Epithelial cell of proximal tubule (primary cell): ENCODE measurements at regions not wholly inside any gene's neighbourhood (a gene's known extent, or its start where the extent isn't known, plus 50 kb on each side); places are given as distances from the start of the nearest gene placed in this dataset.
A peak's percentile ranks its signal among the peaks of the same experiment; 100 is the strongest.
"Not testable (repeated sequence)": the region's sequence is repeated elsewhere in the genome, so short reads cannot be mapped to it uniquely, and the experiment has no call there.

ENCODE experiments used
- DNase-seq: peaks from one replicate; pipeline ENCODE4 v3.0.0-alpha.2; 2011; ENCODE audit warnings: low read depth
- H3K4me3 ChIP-seq: 2 replicates; pipeline ENCODE4 v1.5.1; 2011; ENCODE audit warnings: low read depth, mild to moderate bottlenecking, low read length
- TF ChIP-seq, protein P1 (sequence below): conservative IDR thresholded peaks from 2 replicates; pipeline ENCODE4 v1.5.1; 2012; ENCODE audit warnings: low read depth, mild to moderate bottlenecking, low read length

DNA sequence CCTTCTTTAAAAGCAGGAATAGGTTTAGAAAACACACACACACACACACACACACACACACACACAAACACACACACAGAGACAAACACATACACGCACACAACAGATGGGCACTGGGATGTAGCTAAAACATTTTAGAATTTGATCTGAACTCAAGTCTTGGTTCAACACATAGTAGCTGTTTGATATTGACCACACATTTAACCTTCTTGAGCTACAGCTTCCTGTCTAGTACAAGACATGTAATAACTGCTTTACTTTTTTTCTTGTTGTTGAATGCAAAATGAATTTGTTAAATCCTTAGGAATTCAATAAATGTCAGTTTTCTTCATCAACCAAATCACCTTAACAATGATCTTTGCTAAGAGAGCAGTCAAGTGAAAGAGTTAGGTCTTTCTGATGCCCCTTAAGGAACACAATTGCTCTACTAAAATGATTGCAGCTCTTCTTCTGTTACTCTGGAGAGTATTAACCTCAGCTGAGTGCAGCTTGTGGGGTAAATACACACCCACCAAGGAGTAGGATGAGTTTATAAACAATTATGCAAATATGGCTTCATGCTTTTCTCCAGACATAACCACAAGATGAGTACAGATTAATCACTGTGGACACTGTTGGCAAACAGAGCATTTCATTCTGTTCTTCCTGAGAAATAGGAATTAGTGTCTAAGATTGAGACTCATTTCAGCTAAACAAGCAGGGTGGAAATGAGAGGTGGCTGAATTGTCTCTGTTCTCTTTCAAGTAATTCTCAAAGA, 302.9 kb upstream of the PAPPA start:
- DNase-seq: peak; percentile 22
- H3K4me3 ChIP-seq: no peak overlapping the region
- TF ChIP-seq, protein P1, sequence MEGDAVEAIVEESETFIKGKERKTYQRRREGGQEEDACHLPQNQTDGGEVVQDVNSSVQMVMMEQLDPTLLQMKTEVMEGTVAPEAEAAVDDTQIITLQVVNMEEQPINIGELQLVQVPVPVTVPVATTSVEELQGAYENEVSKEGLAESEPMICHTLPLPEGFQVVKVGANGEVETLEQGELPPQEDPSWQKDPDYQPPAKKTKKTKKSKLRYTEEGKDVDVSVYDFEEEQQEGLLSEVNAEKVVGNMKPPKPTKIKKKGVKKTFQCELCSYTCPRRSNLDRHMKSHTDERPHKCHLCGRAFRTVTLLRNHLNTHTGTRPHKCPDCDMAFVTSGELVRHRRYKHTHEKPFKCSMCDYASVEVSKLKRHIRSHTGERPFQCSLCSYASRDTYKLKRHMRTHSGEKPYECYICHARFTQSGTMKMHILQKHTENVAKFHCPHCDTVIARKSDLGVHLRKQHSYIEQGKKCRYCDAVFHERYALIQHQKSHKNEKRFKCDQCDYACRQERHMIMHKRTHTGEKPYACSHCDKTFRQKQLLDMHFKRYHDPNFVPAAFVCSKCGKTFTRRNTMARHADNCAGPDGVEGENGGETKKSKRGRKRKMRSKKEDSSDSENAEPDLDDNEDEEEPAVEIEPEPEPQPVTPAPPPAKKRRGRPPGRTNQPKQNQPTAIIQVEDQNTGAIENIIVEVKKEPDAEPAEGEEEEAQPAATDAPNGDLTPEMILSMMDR: no peak

DNA sequence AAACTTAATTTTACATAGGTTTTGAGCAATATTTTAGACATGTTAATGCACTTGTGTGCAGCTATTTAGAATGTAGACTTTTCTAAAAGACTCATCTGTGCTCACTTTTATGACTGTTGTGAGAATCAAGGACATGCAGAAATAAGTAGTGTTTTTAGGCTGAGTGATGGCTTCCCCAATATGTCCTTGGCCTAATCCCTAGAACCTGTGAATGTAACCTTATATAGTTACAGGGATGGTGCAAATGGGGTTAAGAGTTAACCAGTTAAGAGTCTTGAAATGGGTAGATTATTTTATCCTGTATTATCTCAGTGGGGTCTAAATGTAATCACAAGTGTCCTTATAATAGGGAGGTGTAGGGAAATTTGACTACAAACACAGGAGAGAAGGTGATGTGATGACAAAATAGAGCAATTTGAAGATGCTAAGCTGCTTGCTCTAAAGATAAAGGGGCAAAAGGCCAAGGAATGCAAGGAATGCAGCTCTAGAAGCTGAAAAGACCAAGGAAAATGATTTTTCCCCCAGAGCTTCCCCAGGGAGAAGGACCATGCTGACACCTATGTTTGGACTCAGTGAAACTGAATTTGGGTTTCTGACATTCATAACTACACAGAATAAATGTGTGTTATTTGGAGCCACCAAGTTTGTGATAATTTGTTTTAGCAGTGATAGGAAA, 298.0 kb upstream of the PAPPA start:
- DNase-seq: no peak
- H3K4me3 ChIP-seq: no peak overlapping the region
- TF ChIP-seq, protein P1: no peak

DNA sequence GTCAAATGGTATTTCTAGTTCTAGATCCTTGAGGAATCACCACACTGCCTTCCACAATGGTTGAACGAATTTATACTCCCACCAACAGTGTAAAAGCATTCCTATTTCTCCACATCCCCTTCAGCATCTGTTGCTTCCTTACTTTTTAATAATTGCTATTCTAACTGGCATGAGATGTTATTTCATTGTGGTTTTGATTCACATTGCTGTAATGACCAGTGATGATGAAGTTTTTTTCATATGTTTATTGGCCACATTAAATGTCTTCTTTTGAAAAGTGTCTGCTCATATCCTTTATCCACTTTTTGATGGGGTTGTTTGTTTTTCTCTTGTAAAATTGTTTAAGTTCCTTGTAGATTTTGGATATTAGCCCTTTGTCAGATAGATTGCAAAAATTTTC, 295.2 kb upstream of the PAPPA start:
- not testable (repeated sequence) for DNase-seq, H3K4me3 ChIP-seq

DNA sequence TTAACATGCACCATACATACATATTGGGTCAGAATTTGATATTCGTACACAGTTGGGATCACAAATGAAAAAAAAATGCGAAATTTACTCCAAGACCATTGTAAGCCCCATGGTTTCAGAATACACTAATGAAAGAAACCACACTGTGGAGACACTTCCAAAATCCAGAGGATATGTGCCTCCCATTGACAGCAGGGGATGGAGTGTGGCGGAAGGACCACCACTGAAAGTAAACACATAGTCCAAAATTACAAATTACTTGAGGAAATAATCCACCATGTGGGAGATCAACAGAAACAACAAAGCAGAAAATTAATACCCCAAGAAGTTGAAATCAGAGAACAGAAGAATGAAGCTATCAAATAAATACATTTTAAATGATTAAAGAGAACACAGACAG, 291.6 kb upstream of the PAPPA start:
- no peak for DNase-seq
- H3K4me3 ChIP-seq: no peak overlapping the region
- TF ChIP-seq, protein P1: no peak

DNA sequence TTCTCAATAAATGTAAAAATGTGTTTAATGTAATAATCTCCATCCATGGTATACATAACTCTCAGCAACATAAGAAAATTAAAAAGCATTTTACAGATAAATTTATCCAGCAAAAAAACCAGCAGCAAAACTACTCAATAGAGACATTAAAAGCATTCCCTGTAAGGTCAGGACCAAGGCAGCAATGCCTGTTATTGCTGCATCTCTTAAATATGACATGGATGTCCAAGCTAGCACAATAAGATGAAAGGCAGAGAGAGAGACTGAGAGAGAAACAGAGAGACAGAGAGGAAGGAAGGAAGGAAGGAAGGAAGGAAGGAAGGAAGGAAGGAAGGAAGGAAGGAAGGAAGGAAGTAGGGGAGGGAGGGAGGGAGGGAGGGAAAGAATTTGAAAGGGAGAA, 289.0 kb upstream of the PAPPA start:
- DNase-seq: no peak
- TF ChIP-seq, protein P1: no peak
- no peak overlapping the region for H3K4me3 ChIP-seq

DNA sequence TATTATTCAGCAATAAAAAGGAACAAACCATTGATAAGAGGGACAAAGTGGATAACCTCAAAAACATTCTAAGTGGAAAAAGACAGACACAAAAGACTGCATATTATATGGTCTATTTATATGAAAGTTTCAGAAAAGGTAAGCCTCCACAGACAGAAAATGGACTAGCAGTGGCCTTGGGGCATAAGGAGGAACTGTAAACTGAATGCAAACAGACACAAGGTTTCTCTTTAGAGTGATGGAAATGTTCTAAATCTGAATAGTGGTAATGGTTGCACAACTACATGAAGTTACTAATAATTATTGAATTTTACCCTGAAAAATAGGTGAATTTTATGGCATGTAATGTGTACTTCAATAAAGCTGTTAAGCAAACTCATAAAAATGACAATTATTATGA, 286.3 kb upstream of the PAPPA start:
- TF ChIP-seq, protein P1: no peak
- DNase-seq: no peak

DNA sequence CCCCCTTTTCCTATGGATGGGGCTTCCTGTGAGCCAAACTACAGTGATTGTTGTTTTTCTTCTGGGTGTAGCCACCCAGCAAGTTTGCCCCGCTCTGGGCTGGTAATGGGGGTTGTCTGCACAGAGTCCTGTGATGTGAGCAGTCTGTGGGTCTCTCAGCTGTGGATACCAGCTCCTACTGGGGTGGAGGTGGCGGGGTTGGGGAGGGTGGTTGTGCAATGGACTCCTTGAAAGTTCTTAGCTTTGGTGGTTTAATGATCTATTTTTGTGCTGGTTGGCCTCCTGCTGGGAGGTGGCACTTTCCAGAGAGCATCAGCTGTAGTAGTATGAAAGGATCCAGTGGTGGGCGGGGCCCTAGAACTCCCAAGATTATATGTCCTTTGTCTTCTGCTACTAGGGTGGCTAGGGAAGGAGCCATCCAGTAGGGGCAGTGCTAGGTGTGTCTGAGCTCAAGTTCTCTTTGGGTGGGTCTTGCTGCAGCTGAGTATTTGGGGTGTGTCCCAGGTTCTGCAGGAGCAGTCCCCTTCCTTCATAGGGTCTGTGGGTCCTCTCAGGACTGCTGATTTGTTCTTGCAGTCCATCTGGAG, 275.6 kb upstream of the PAPPA start:
- TF ChIP-seq, protein P1: no peak
- DNase-seq: no peak
- H3K4me3 ChIP-seq: no peak overlapping the region

More for the DNA sequence above, 286.3 kb upstream of the PAPPA start:
- H3K4me3 ChIP-seq: no peak overlapping the region
